IMR-90 (cell line): ENCODE measurements at regions not wholly inside any gene's neighbourhood (a gene's known extent, or its start where the extent isn't known, plus 50 kb on each side); places are given as distances from the start of the nearest gene placed in this dataset.
A peak's percentile ranks its signal among the peaks of the same experiment; 100 is the strongest.

Source experiments
- ATAC-seq: fragments of 200-7000 bp; cut with Tn5 transposase; 2 replicates; pipeline ENCODE4 v1.9.1; 2020; ENCODE audit warnings: low read depth, mild to moderate bottlenecking, moderate library complexity
- BruUV-seq: library from RNA; stranded (reverse); fragments of 400-500 nt; replicated peaks from 2 replicates; lab custom pipeline; 2021; lab: Mats Ljungman, UMichigan
- CTCF ChIA-PET: fragments of 300-600 bp; formaldehyde crosslinking; extraction: SDS; loops from one replicate; lab custom pipeline; 2021; ENCODE audit warnings: antibody characterized with exemption; lab: Yijun Ruan, JAX
- POLR2A ChIA-PET: fragments of 300-600 bp; sonication (Branson Sonifier 250); formaldehyde crosslinking; loops from one replicate; lab custom pipeline; 2022; ENCODE audit warnings: antibody characterized with exemption; ENCODE audit not compliant: unreplicated experiment; lab: Charles Lee
- DNase-seq: peaks from one replicate; pipeline ENCODE4 v3.0.0; 2013
- H2AFZ ChIP-seq: replicated peaks from 2 replicates; pipeline ENCODE3; 2013; ENCODE audit warnings: low read length, mild to moderate bottlenecking; ENCODE audit not compliant: poor library complexity
- H2AK5ac ChIP-seq: 2 replicates; pipeline ENCODE4 v1.6.1; 2013; ENCODE audit warnings: low read depth, low read length, inconsistent platforms
- H2AK9ac ChIP-seq: replicated peaks from 2 replicates; pipeline ENCODE3; 2013; ENCODE audit warnings: mild to moderate bottlenecking, low read depth, low read length, moderate library complexity; ENCODE audit not compliant: poor library complexity
- H2BK120ac ChIP-seq: 2 replicates; pipeline ENCODE4 v1.6.1; 2013; ENCODE audit warnings: low read depth, low read length, inconsistent platforms
- H2BK15ac ChIP-seq: 3 replicates; pipeline ENCODE4 v1.6.1; 2013; ENCODE audit warnings: low read depth, low read length, inconsistent platforms
- H2BK20ac ChIP-seq: 2 replicates; pipeline ENCODE4 v1.6.1; 2013; ENCODE audit warnings: low read depth, mild to moderate bottlenecking, inconsistent platforms, low read length, moderate library complexity
- H2BK5ac ChIP-seq: 2 replicates; pipeline ENCODE4 v1.6.1; 2013; ENCODE audit warnings: mild to moderate bottlenecking, low read depth, low read length, inconsistent platforms; ENCODE audit not compliant: poor library complexity, severe bottlenecking
- H3K14ac ChIP-seq: replicated peaks from 2 replicates; pipeline ENCODE4 v1.6.1; 2013; ENCODE audit warnings: low read depth, low read length, inconsistent platforms
- H3K18ac ChIP-seq: 2 replicates; pipeline ENCODE4 v1.6.1; 2013; ENCODE audit warnings: low read depth, low read length, control low read depth
- H3K23ac ChIP-seq: 2 replicates; pipeline ENCODE4 v1.6.1; 2013; ENCODE audit warnings: low read depth, low read length, inconsistent platforms
- H3K27ac ChIP-seq: 2 replicates; pipeline ENCODE4 v1.5.1; 2013; ENCODE audit warnings: mild to moderate bottlenecking, control low read depth, low read length; ENCODE audit not compliant: insufficient read depth
- H3K27me3 ChIP-seq: 2 replicates; pipeline ENCODE4 v1.6.1; 2013; ENCODE audit warnings: low read length; ENCODE audit not compliant: control insufficient read depth, insufficient read depth
- H3K36me3 ChIP-seq: 2 replicates; pipeline ENCODE4 v1.6.1; 2013; ENCODE audit warnings: low read length, mixed read lengths; ENCODE audit not compliant: control insufficient read depth, insufficient read depth
- H3K4ac ChIP-seq: 2 replicates; pipeline ENCODE4 v1.6.1; 2013; ENCODE audit warnings: low read depth, low read length, inconsistent platforms
- H3K4me1 ChIP-seq: 2 replicates; pipeline ENCODE4 v1.6.1; 2013; ENCODE audit warnings: low read length, mixed read lengths; ENCODE audit not compliant: control insufficient read depth, insufficient read depth
- H3K4me2 ChIP-seq: 2 replicates; pipeline ENCODE4 v1.6.1; 2013; ENCODE audit warnings: low read depth, mild to moderate bottlenecking, control low read depth, low read length, moderate library complexity
- H3K4me3 ChIP-seq: 2 replicates; pipeline ENCODE4 v1.5.1; 2013; ENCODE audit warnings: low read depth, mild to moderate bottlenecking, control low read depth, low read length, moderate library complexity; ENCODE audit not compliant: insufficient read depth
- H3K56ac ChIP-seq: 2 replicates; pipeline ENCODE4 v1.6.1; 2013; ENCODE audit warnings: low read length, inconsistent platforms; ENCODE audit not compliant: insufficient read depth; ENCODE audit errors: extremely low read depth
- H3K79me1 ChIP-seq, 2 experiments: 2 replicates each; pipeline ENCODE4 v1.6.1; 2013; ENCODE audit warnings: low read length in 2 of 2, inconsistent platforms in 1 of 2, low read depth in 1 of 2
- H3K9ac ChIP-seq: 2 replicates; pipeline ENCODE4 v1.6.1; 2013; ENCODE audit warnings: low read depth, low read length, control low read depth
- H3K9me1 ChIP-seq: 2 replicates; pipeline ENCODE4 v1.6.1; 2013; ENCODE audit warnings: low read length, inconsistent platforms; ENCODE audit not compliant: insufficient read depth
- H3K9me3 ChIP-seq: 2 replicates; pipeline ENCODE4 v1.6.1; 2013; ENCODE audit warnings: low read length; ENCODE audit not compliant: control insufficient read depth, insufficient read depth
- H4K20me1 ChIP-seq: 2 replicates; pipeline ENCODE4 v1.6.1; 2013; ENCODE audit warnings: low read length, inconsistent platforms; ENCODE audit not compliant: insufficient read depth
- H4K5ac ChIP-seq: 2 replicates; pipeline ENCODE4 v1.6.1; 2013; ENCODE audit warnings: mild to moderate bottlenecking, low read depth, low read length, control low read depth
- H4K8ac ChIP-seq, 2 experiments: 2 replicates each; pipeline ENCODE4 v1.6.1; 2013; ENCODE audit warnings: low read depth in 2 of 2, low read length in 2 of 2, control low read depth in 1 of 2, inconsistent platforms in 1 of 2
- H4K91ac ChIP-seq: 2 replicates; pipeline ENCODE4 v1.6.1; 2013; ENCODE audit warnings: low read depth, low read length, inconsistent platforms; ENCODE audit not compliant: insufficient read depth
- CEBPB ChIP-seq: IDR thresholded peaks from 2 replicates; pipeline ENCODE4 v1.6.1; 2012; ENCODE audit warnings: low read depth, low read length, improper control_type of control experiment
- CHD1 ChIP-seq: IDR thresholded peaks from 2 replicates; pipeline ENCODE4 v1.6.1; 2012; ENCODE audit warnings: low read depth, low read length, improper control_type of control experiment
- CTCF ChIP-seq: conservative IDR thresholded peaks from 2 replicates; pipeline ENCODE4 v1.5.1; 2012; ENCODE audit warnings: mild to moderate bottlenecking, low read depth, low read length, improper control_type of control experiment
- ELK1 ChIP-seq: fragments of 150-350 bp; IDR thresholded peaks from 2 replicates; pipeline ENCODE4 v1.6.1; 2016; ENCODE audit warnings: low read depth, mild to moderate bottlenecking, low read length, moderate library complexity, borderline replicate concordance
- FOS ChIP-seq: fragments of 150-350 bp; IDR thresholded peaks from 2 replicates; pipeline ENCODE4 v1.6.1; 2016; ENCODE audit warnings: low read depth, low read length
- MAFK ChIP-seq: IDR thresholded peaks from 2 replicates; pipeline ENCODE4 v1.6.1; 2012; ENCODE audit warnings: low read depth, low read length, improper control_type of control experiment
- MAZ ChIP-seq: IDR thresholded peaks from 2 replicates; pipeline ENCODE4 v1.6.1; 2012; ENCODE audit warnings: low read depth, mild to moderate bottlenecking, low read length, improper control_type of control experiment, moderate library complexity, borderline replicate concordance
- MXI1 ChIP-seq: IDR thresholded peaks from 2 replicates; pipeline ENCODE4 v1.6.1; 2012; ENCODE audit warnings: low read depth, mild to moderate bottlenecking, low read length, moderate library complexity, borderline replicate concordance
- NFE2L2 ChIP-seq: fragments of 150-350 bp; IDR thresholded peaks from 2 replicates; pipeline ENCODE4 v1.6.1; 2016; ENCODE audit warnings: low read depth, mild to moderate bottlenecking, low read length
- POLR2A ChIP-seq: IDR thresholded peaks from 2 replicates; pipeline ENCODE4 v1.6.1; 2012; ENCODE audit warnings: mild to moderate bottlenecking, low read depth, low read length
- RAD21 ChIP-seq: IDR thresholded peaks from 2 replicates; pipeline ENCODE4 v1.6.1; 2012; ENCODE audit warnings: low read length, improper control_type of control experiment
- USF2 ChIP-seq: fragments of 150-350 bp; IDR thresholded peaks from 2 replicates; pipeline ENCODE4 v1.6.1; 2017; ENCODE audit warnings: mild to moderate bottlenecking, antibody characterized with exemption, low read length, low read depth
- WGBS, 2 experiments: methylation state at CpG; one replicate each; pipeline versions ENCODE4 v1.1.5 to v1.1.7; 2013; ENCODE audit warnings: missing lambda C conversion rate in 2 of 2; ENCODE audit not compliant: insufficient read length in 1 of 2; ENCODE audit errors: extremely low coverage in 2 of 2; 5-methylcytosine and 5-hydroxymethylcytosine counted together
- dilution Hi-C: fragments of 300-500 bp; cut with HindIII; formaldehyde crosslinking; loops from one replicate; pipeline ENCODE4 v1.14.3; 2018; ENCODE audit warnings: low sequenced_read_pairs; ENCODE audit not compliant: unreplicated experiment
- in situ Hi-C: fragments of 300-500 bp; cut with MboI; formaldehyde crosslinking; loops from 3 replicates; pipeline ENCODE4 v1.14.3; 2019; ENCODE audit warnings: low sequenced_read_pairs, inconsistent platforms, mixed read lengths
- intact Hi-C: fragments of 100-400 bp; cut with micrococcal nuclease; formaldehyde crosslinking; loops from 2 replicates; pipeline ENCODE4 v1.10.0; 2022

GRCh38 chr21:27713154-27714109 is 746.5 kb upstream of the ADAMTS5 start:
- H4K20me1 ChIP-seq, result no peaks in the 10 kb centered on the region
- no peaks in the 10 kb centered on the region for H3K9me3 ChIP-seq
- H2BK120ac ChIP-seq, result no peak overlapping the region
- no peak overlapping the region for H3K56ac ChIP-seq
- no peak overlapping the region for H3K4me2 ChIP-seq
- H3K9ac ChIP-seq, result no peak overlapping the region
- no peak overlapping the region for H3K4me3 ChIP-seq
- H2BK20ac ChIP-seq, result no peak overlapping the region
- no TSS peak for BruUV-seq
- TF ChIP-seq CEBPB (no peak), USF2 (no peak), RAD21 (no peak), MXI1 (no peak), POLR2A (no peak), FOS (no peak), CHD1 (no peak), MAFK (no peak), CTCF (no peak), MAZ (no peak), NFE2L2 (no peak), ELK1 (no peak)
- peak overlapping the region; percentile 17; the same call in 1 of the 2 replicates for H3K18ac ChIP-seq
- in situ Hi-C loops, result loop anchor here (25.0 kb wide), 1 partner anchor 1224 kb away; no protein-coding TSS in a partner anchor
- peaks cover 2% of the 10 kb centered on the region; the same call in 1 of the 2 replicates for H3K9me1 ChIP-seq
- H2AFZ ChIP-seq, result peak overlapping the region; percentile 3
- dilution Hi-C loops, result no loop called here
- no peaks in the 10 kb centered on the region for H3K79me1 ChIP-seq
- no peaks in the 10 kb centered on the region for H3K36me3 ChIP-seq
- H2AK5ac ChIP-seq, result no peak overlapping the region; the same call in 1 of the 2 replicates
- no CpG with 5 or more reads among the region's 7 CpGs for whole genome bisulfite sequencing, 2 experiments
- ChIA-PET CTCF (no interaction called here), POLR2A (no interaction called here)
- H3K14ac ChIP-seq, result no peak overlapping the region
- H4K5ac ChIP-seq, result peak overlapping the region; percentile 77
- H3K27ac ChIP-seq, result no peak overlapping the region
- intact Hi-C loops, result no loop called here
- H4K8ac ChIP-seq, result no peak overlapping the region
- peak overlapping the region; percentile 38; the same call in 1 of the 2 replicates for H4K91ac ChIP-seq
- DNase-seq, result no peak
- no peaks in the 10 kb centered on the region for H3K4me1 ChIP-seq
- H2BK15ac ChIP-seq, result 0 out of 3 replicates have a peak overlapping the region, but pooled peaks have one; percentile 28
- H3K23ac ChIP-seq, result no peak overlapping the region
- no peak overlapping the region for H2BK5ac ChIP-seq
- ATAC-seq, result peak; percentile 27; the same call in 1 of the 2 replicates
- H2AK9ac ChIP-seq, result no peak overlapping the region
- H3K27me3 ChIP-seq, result no peaks in the 10 kb centered on the region
- 0 out of 2 replicates have a peak overlapping the region, but pooled peaks have one; percentile 2 for H3K4ac ChIP-seq
